ENCODE measurements at regions not wholly inside any gene's neighbourhood (a gene's known extent, or its start where the extent isn't known, plus 50 kb on each side); places are given as distances from the start of the nearest gene placed in this dataset.

DNA sequence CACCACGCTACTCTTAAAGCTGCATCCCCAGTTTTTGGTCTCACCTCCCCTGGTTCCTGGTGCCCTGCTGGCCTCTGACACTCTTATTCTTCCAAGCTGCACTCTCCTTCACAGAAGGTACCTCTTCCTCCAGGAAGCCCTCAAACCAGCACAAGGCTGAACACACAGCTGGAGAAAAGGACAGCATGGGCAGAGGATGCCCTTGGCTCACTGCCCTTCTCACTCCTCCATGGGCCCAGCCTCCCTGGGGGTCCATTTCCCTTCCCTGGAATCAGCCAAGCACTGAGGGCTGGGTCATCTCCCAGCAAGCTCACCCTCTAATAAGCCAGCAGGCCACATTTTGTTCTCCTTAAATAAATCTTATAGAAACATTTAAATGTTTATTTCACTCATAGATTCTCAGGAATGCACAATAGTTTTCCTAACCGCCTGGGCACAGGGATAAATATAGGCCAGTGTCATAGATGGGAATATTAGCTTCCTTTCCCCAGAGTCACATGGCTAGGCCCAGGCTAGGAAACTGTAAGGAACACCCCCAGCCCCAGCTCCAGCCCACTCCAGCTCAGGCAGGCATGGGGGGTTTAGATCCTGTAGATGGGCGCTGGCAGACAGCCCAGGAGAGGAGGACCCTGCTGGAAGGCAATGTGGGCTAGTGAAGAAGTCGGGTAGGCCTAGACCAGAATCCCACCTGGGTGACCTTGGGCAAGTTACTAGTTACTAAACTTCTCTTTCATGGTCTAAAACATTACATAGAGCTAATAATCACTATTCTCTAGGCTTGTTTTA lies 51.5 kb downstream of the IRAG1 start:
- intact Hi-C loops (cut with micrococcal nuclease), result no loop called here

DNA sequence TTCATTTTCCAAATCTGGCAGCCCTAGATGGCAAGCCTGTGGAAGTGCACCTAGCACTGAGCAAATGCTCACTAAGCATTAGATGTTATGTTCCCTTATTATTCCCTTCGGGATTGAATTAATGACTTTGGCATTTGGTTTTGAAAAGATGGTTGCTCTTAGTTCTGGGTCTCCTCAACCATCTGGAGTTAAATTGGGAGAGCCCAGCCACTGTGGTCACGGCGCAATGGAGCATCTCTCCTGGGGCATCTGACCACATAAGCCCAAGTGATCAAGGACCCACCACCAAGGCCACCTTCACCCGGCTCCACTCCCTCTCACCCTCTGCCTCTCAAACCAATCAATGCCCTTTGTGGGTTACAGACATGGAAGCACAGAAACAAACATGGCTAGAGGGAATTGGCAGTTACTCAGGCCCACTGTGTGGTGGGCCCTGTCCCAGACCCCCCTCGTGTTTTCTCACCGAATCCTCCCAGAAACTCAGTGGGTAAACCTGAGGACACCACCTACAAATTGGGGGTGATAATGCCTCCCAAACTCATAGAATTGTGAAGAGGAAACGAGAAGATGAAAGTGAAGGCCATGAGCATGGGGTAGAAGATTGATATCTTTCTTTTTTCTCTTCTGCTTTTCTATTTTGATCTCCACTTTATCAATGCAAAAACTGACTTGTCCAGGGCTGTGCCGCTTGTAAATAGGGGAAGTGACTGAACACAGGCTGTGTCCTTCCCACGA lies 52.2 kb downstream of the IRAG1 start:
- intact Hi-C loops (cut with micrococcal nuclease), result no loop called here

DNA sequence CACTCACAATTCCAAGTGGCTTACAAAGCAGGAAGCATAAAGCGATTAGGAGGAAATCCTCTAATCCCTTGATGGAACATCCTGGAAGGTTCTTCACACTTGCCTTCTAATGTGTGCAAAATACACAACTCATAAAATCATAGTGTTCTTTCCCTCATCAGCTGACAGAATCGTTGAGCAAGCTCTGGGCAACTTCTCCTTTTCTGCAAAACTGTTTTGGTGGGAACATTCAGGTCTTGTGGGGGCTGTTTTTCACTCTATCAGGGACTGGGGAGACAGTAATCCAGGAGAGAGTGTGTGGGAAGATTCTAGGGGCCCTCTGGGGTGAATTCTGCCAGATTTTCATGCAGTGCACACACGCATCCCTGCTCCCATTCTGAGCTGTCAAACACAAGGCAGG lies 53.2 kb downstream of the IRAG1 start:
- intact Hi-C loops (cut with micrococcal nuclease), result no loop called here

DNA sequence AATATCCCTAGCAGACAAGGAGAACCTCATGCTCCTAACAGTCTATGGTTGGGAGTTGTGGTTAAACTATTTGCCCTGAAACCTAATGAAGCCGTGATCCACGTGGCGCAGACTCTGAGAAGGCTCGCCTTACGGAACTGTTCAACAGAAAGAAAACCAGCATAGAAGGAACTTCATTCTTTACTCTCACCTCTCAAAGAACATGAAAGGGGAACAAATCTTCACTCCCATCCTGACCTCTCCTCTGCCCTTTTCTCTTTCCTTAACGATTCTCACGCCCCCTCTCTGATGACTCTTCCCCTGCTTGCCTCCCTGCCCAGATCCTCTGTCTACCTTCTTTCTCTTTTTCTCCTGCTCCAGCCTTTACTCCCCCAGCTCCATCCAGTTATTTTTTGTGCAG lies 54.2 kb downstream of the IRAG1 start:
- intact Hi-C loops (cut with micrococcal nuclease), result no loop called here

DNA sequence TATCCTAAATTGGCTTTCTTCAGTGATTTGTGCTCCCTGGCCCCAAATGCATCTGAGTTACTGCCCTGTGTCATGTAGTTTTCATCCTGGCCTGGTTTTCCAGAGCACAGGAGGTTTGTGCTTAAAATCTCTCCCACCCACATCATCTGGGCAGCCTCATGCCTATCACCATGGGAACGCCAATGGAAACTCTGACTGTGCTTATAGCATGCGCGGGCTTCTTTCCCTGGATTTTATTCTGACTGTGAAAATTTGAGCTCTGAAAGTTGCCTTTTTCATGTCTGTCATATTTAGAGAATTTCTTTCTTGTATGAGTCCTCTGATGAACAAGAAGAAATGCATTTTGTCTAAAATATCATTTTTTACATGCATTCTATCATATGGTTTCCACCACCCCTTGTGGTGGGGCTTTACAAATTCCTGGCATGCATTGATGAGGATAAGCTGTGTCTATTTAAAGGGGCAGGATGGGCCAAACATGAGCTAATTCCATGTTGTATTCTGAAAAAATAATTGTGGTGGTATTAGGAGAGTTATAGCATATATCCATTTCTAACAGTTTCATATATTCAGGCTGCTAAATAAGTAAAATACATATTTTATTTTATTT lies 55.1 kb downstream of the IRAG1 start:
- intact Hi-C loops (cut with micrococcal nuclease), result no loop called here

DNA sequence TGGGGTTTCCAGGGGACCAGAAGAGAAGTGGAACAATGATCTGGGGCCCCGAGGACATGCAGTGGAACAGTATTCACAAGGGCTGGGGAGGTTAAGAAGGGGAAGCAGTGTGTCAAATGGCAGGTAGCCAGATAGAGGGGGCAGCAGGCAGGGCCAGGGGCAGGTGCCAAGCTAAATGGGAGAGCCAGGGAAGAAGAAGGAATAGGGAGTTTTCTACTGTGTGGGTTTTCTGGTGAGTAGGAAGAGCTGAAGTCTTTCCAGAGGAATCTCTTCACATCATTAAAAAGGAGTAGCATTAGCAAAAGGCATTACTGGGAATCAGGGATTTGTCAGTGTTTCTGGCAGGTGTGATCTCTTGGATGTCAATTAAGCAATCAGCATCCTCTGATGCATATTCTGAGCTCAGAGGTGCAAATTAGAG lies 55.8 kb downstream of the IRAG1 start:
- intact Hi-C loops (cut with micrococcal nuclease), result no loop called here

DNA sequence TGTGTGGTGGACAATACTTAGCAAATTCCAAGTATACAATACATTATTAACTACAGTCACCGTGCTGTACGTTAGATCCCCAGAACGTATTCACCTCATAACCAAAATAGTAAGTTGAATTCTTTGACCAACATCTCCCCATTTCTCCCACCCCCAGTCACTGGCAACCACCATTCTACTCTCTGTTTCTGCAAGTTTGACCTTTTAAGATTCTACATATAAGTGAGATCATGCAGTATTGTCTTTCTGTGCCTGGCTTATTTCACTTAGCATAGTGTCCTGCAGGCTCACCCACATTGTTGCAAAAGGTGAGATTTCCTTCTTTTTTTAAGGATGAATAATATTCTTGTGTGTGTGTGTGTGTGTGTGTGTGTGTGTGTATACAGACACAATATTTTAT lies 59.1 kb downstream of the IRAG1 start:
- intact Hi-C loops (cut with micrococcal nuclease), result no loop called here

DNA sequence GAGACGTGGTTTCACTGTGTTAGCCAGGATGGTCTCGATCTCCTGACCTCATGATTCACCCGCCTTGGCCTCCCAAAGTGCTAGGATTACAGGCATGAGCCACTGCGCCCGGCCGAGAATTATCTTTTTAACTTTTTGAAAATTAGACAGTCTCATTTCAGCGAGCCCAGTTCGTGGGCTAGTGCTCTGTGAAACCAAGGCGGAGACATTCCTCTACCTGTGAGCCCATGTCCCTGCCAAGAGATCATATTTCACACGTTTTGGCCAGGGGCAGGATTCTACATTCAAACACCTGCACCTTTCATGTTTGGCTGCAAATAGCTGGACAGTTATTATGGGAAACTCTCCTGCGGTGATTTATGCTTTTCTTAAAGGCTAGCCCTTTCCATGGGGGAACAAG lies 60.3 kb downstream of the IRAG1 start:
- intact Hi-C loops (cut with micrococcal nuclease), result no loop called here

DNA sequence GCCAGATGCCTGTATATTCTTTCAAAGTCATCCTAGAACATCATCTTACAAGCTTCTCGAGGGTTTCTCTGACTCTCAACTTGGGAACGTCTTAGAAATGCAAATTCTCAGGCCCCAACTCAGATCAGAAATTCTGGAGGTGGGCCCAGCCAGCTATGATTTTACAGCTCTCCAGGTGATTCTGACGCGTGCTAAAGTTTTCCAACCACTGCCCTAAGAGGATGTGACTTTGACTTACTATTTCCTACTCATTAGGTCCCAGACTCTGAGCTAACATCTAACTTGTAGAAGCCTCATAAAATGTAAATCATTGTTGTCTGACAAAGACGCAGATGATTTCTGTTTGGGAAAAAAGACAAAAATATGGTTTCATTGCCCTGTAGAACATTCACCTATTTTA lies 61.1 kb downstream of the IRAG1 start:
- intact Hi-C loops (cut with micrococcal nuclease), result no loop called here

DNA sequence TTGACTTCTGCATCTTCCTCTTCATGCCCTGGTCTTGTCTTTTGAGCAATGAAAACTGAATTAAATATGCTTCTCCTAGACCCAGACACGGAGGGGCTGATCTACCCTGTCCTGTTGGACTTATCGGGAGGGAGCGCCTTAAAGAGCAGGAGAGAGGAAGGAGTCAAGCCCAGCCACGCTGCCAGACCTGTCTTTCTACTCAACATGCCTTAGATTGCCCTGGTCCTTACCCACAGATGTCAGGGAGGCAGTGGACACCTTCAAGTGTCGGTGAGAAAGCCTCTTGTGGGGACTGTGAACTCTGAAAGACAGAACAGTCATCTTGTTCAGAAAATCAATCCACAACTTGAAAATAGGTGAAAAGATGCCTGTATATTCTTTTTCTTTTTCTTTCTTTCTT lies 61.8 kb downstream of the IRAG1 start:
- intact Hi-C loops (cut with micrococcal nuclease), result no loop called here

DNA sequence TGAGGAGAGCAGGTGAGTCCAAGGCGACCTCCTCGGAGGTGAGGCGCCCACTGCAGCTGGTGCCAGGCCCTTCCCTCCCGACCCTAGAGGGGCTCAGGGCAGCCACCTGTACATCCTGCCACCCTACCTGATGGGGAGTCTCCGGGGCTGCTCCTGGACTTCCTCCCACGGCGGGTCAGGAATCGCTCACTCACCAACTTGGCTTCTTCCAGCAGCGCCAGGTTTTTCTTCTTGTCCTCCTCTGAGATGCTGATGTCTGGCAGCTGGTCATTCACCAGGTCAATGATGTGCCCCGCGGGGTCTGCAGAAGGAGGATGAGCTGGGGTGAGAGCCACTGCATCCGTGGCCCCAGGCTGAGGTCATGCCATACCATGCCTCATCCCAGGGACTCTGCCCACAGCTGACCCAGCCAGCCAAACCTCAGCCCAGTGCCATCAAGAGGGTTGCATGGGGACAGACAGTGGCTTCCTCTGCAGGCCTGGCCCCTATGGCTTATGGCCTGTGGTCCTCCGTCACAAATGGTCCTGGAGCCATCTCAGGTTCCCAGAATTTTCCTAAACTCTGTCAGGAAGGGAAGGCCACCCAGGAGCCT lies 61.0 kb upstream of the LYVE1 start:
- intact Hi-C loops (cut with micrococcal nuclease), result loop anchor here (10.0 kb wide), 1 partner anchor 105 kb away; no protein-coding TSS in a partner anchor

DNA sequence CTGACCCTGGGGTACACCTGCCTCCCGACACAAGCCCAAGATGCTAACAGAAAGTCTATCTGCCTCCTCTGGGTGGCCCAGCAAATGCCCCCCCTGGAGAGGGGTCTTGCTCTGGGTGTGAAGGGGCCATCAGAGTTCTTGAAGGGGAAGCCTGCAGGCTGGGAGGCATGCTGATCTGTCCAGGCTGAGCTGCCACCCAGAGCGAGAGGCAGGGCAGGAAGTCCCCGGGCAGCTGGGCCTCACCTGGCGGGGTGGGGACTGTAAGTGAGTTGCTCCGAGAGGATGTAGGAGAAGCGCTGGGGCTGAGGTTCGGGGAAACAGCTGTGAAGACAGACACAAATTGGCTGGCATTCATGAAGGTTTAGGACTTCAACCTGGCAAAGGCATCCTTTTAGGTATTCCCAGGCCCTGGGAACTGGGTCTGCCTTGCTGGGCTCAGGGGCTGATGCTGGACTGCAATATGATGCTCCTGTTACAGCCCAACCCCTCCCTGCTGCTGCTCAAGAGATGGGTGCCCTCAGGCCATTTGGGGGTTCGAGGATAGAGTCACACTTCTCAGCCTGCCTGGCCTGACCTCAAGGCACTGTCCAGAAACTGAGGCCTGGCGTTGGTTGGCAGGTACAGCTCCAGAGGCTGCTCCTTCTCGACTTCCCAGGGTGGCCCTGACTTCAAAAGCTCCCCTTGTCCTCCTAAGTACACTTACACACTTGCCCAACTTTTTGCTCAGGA lies 60.2 kb upstream of the LYVE1 start:
- intact Hi-C loops (cut with micrococcal nuclease), result loop anchor here (10.0 kb wide), 1 partner anchor 106 kb away; no protein-coding TSS in a partner anchor

DNA sequence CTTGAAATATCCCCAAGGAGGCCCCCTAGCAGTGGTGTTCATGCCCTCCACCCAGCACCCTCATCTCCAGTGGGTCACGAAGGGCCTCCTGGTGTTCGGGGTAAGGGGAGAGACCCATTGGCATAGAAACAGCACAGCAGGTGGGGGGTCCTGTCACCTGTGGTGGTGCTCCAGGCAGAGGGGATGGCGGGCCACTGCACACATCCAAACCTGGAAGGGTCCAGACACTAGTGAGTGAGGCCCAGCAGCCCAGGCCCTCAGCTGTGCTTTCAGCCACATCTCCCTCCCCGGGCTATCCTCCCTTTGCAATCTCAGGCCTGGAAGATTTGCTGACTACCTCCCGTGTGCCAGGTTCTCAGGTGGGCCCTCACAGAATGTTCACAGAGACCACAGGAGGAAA lies 59.4 kb upstream of the LYVE1 start:
- intact Hi-C loops (cut with micrococcal nuclease), result loop anchor here (10.0 kb wide), 1 partner anchor 107 kb away; no protein-coding TSS in a partner anchor

DNA sequence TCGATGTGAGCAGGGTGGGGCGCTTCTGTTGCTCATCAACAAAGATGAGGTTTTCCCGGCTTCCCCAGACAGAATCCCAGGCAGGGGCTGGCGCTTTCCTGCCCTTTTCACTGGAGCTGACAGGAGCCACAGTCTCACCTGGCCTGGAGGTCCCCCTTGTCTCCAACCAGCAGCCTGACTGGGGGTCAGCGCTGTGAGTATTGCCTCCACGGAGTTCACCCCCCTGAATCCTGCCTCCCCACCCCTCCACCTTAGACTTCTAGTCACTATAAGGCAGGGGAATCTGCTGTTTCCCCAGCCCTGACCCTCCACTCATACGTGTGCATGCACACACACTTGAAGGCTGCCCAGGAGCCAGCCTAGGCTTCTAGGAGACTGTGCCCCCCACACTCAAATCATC lies 58.8 kb upstream of the LYVE1 start:
- intact Hi-C loops (cut with micrococcal nuclease), result loop anchor here (10.0 kb wide), 1 partner anchor 108 kb away; no protein-coding TSS in a partner anchor

DNA sequence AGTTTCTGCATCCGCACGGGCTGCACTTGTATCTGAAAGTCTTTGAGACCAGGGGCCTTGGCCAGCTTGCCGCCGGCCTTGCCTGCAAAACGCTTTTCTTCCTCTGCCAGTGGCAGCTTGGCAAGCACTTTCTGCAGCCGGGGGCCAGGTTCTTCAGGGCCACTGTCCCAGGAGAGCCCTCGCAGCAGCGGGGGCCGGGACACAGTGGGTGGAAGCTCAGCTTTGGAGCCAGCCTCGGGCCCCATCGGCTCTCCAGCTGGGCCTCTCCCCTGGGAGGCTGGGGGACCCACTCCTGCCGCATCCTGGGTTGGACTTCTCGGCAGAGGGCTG lies 57.5 kb upstream of the LYVE1 start:
- intact Hi-C loops (cut with micrococcal nuclease), result loop anchor here (10.0 kb wide), 1 partner anchor 109 kb away; no protein-coding TSS in a partner anchor

DNA sequence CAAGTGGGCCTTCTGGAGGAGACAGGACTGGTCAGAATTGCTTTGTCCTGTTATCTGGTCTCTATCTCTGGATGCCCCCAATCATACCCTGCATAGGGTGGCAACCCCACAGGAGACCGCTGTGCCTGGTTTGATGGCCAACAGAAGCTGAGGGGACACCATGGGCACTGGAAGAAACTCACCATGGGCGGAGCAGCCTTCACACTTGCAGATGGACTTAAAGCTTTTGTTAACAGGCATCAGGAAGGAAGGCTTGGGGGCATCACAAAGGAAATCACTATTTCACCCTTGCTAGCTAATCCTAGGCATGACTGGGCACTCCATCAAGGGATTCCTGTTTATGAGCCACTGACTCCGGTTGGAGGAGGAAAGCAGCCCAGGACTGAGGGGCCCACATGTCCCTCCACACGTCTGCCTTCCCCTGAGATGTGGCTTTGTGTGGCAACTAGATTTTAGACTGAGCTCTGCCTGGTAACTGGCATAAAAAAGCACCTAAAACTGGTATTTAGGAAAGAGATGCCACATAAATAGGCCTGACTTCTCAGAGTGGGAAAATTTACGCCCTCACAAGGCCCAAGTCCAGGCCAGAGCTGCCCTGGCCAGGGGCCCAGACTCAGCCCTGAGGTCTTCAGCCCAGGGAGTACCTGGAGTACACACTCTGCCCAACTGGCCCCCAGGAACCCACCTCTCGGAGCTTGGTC lies 57.0 kb upstream of the LYVE1 start:
- intact Hi-C loops (cut with micrococcal nuclease), result loop anchor here (10.0 kb wide), 1 partner anchor 109 kb away; no protein-coding TSS in a partner anchor

DNA sequence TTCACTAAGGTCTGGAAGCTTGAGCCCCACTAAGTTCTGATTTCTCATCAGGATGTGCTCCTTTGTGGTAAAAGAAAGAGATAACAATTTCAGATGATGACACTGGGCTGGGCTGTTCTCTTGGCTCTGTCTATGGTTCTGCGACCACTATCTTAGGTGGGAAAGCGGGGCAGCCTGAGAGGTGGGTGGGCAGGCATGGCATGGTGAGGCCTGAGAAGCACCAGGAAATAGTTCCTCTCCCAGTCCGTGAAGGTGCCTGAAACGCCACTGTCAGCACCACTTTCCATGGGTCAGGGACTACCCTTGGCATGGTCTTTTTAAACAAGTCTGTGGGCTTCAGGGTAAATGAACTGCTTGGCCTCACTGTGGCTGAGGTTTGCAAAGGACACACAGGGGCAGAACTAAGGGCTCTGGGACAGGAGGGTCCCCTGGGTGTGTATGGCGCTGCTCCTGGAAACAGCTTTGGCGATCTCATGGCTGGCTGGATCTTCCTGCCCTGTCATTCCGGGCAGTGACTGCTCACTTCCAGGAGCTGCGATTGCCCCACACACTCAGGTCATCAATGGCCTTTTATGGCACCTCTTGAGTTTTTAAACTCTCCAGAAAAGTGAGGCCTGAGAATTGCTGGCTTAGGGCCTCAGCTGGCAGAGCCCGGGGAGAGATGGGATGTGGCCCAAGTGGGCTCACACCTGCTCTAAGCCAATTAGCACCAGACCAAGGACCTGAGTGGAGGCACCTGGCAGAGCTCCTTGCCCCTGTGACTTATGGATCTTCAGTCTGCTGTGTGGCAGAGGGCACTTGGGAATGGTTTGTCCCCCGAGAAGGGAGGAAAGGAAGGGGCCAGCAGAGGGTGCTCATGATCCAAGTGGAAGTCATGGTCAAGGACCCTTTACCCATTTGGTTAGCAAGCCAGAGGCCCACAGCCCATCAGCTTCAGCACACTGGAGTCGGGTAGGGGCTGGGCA lies 55.6 kb upstream of the LYVE1 start:
- intact Hi-C loops (cut with micrococcal nuclease), result loop anchor here (2.0 to 10.0 kb wide), 2 partner anchors 31 to 111 kb away; no protein-coding TSS in a partner anchor

DNA sequence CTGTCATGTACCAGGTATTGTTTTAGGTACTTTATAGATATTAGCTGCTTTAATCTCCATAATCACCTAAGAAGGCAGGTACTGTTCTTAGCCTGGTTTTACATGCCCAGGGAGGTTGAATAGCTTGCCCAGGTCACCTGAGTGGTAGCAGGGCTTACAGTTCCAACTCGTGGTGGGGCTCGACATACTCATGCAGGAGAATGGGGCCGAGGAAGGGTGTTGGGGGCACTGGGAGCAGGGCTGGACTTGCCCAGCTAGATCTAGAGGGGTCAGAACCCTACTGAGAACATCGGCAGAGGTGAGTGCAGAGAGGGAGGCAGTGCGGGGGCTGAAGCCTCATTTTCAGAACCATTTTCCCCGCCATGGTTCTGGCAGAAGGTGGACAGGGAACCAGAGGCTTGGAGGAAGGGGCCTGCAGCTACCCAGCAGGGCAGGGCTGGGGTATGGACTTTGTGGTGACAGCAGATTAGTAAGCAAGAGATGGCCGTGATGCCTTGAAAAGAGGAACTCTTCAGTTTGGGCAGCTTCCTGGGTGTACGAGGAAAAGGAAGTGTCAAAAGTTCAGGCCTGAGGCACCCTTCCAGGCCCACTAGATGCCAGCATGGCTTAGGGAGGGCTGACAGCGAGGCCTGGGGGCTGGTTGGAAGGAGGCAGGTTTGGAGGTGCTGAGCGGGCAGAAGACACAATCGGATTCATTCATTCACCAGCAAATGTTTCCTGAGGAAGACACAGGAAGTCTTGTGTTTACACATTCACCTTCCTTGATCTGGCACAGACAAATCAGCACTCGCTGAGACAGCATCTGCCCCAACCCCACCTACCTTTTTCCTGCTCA lies 54.7 kb upstream of the LYVE1 start:
- intact Hi-C loops (cut with micrococcal nuclease), result loop anchor here (2.0 to 10.0 kb wide), 2 partner anchors 32 to 112 kb away; no protein-coding TSS in a partner anchor
